ENCODE measurements at regions not wholly inside any gene's neighbourhood (a gene's known extent, or its start where the extent isn't known, plus 50 kb on each side); places are given as distances from the start of the nearest gene placed in this dataset.

GRCh38 chr21:32134441-32135130 lies 144.3 kb downstream of the MIS18A start:
- TF ChIP-seq ZSCAN29 (IDR thresholded peaks at IDR 0.05), result no peak
- TF ChIP-seq FOS (IDR thresholded peaks at IDR 0.05; ENCODE audit: extremely low read depth, insufficient read length), result no peak
- TF ChIP-seq, protein P1, sequence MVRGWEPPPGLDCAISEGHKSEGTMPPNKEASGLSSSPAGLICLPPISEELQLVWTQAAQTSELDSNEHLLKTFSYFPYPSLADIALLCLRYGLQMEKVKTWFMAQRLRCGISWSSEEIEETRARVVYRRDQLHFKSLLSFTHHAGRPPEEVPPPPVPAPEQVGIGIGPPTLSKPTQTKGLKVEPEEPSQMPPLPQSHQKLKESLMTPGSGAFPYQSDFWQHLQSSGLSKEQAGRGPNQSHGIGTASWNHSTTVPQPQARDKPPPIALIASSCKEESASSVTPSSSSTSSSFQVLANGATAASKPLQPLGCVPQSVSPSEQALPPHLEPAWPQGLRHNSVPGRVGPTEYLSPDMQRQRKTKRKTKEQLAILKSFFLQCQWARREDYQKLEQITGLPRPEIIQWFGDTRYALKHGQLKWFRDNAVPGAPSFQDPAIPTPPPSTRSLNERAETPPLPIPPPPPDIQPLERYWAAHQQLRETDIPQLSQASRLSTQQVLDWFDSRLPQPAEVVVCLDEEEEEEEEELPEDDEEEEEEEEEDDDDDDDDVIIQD (CRISPR knock-in tag; IDR thresholded peaks at IDR 0.05), result no peak
- TF ChIP-seq SMAD2 (IDR thresholded peaks at IDR 0.05; ENCODE audit: low read depth, low read length), result no peak
- TF ChIP-seq FOXO4 (CRISPR knock-in tag; IDR thresholded peaks at IDR 0.05), result no peak
- TF ChIP-seq, protein P2, sequence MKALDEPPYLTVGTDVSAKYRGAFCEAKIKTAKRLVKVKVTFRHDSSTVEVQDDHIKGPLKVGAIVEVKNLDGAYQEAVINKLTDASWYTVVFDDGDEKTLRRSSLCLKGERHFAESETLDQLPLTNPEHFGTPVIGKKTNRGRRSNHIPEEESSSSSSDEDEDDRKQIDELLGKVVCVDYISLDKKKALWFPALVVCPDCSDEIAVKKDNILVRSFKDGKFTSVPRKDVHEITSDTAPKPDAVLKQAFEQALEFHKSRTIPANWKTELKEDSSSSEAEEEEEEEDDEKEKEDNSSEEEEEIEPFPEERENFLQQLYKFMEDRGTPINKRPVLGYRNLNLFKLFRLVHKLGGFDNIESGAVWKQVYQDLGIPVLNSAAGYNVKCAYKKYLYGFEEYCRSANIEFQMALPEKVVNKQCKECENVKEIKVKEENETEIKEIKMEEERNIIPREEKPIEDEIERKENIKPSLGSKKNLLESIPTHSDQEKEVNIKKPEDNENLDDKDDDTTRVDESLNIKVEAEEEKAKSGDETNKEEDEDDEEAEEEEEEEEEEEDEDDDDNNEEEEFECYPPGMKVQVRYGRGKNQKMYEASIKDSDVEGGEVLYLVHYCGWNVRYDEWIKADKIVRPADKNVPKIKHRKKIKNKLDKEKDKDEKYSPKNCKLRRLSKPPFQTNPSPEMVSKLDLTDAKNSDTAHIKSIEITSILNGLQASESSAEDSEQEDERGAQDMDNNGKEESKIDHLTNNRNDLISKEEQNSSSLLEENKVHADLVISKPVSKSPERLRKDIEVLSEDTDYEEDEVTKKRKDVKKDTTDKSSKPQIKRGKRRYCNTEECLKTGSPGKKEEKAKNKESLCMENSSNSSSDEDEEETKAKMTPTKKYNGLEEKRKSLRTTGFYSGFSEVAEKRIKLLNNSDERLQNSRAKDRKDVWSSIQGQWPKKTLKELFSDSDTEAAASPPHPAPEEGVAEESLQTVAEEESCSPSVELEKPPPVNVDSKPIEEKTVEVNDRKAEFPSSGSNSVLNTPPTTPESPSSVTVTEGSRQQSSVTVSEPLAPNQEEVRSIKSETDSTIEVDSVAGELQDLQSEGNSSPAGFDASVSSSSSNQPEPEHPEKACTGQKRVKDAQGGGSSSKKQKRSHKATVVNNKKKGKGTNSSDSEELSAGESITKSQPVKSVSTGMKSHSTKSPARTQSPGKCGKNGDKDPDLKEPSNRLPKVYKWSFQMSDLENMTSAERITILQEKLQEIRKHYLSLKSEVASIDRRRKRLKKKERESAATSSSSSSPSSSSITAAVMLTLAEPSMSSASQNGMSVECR (CRISPR knock-in tag; IDR thresholded peaks at IDR 0.05), result no peak
- no peak for TF ChIP-seq ESRRA (IDR thresholded peaks at IDR 0.05; ENCODE audit: borderline replicate concordance, low read depth)
- TF ChIP-seq CTCF (IDR thresholded peaks at IDR 0.05 in 2 of 3, conservative IDR thresholded peaks at IDR 0.05 in 1 of 3; ENCODE audit: insufficient read depth in 2 of 3, low read depth in 1 of 3, low read length in 3 of 3), result no peak
